ENCODE measurements at regions not wholly inside any gene's neighbourhood (a gene's known extent, or its start where the extent isn't known, plus 50 kb on each side); places are given as distances from the start of the nearest gene placed in this dataset.

- TF ChIP-seq TSHZ2 (CRISPR knock-in tag; IDR thresholded peaks at IDR 0.05) (no peak), ZC3H10 (CRISPR knock-in tag; IDR thresholded peaks at IDR 0.05) (no peak), BACH2 (CRISPR knock-in tag; IDR thresholded peaks at IDR 0.05; ENCODE audit: borderline replicate concordance) (no peak)
Observed at GRCh38 chr2:149789549-149789948, 202.0 kb upstream of the MMADHC start (continued).

GRCh38 chr2:149787206-149787605, 199.6 kb upstream of the MMADHC start:
- TF ChIP-seq OSR1 (CRISPR knock-in tag; IDR thresholded peaks at IDR 0.05) (no peak), ZC3H10 (CRISPR knock-in tag; IDR thresholded peaks at IDR 0.05) (no peak), RARB (CRISPR knock-in tag; IDR thresholded peaks at IDR 0.05) (no peak), PPARA (CRISPR knock-in tag; IDR thresholded peaks at IDR 0.05; ENCODE audit: borderline replicate concordance) (no peak), ZFP30 (CRISPR knock-in tag; IDR thresholded peaks at IDR 0.05) (no peak), ESRRG (CRISPR knock-in tag; IDR thresholded peaks at IDR 0.05) (no peak)
- no peak for ATAC-seq

- no peak for ATAC-seq
- TF ChIP-seq ZFP30 (CRISPR knock-in tag; IDR thresholded peaks at IDR 0.05) (no peak), PPARA (CRISPR knock-in tag; IDR thresholded peaks at IDR 0.05; ENCODE audit: borderline replicate concordance) (no peak), GLIS3 (CRISPR knock-in tag; IDR thresholded peaks at IDR 0.05) (no peak), BACH2 (CRISPR knock-in tag; IDR thresholded peaks at IDR 0.05; ENCODE audit: borderline replicate concordance) (no peak), ESRRG (CRISPR knock-in tag; IDR thresholded peaks at IDR 0.05) (no peak), CSRNP3 (CRISPR knock-in tag; IDR thresholded peaks at IDR 0.05) (no peak), SNAI2 (CRISPR knock-in tag; IDR thresholded peaks at IDR 0.05) (no peak), POU6F1 (CRISPR knock-in tag; IDR thresholded peaks at IDR 0.05; ENCODE audit: borderline replicate concordance, low read depth) (no peak), ARNTL (CRISPR knock-in tag; IDR thresholded peaks at IDR 0.05; ENCODE audit: borderline replicate concordance, low read depth) (no peak), CSDC2 (CRISPR knock-in tag; IDR thresholded peaks at IDR 0.05) (no peak), TCF4 (CRISPR knock-in tag; IDR thresholded peaks at IDR 0.05; ENCODE audit: borderline replicate concordance) (no peak), TOX (CRISPR knock-in tag; IDR thresholded peaks at IDR 0.05; ENCODE audit: borderline replicate concordance) (no peak), ZC3H10 (CRISPR knock-in tag; IDR thresholded peaks at IDR 0.05) (no peak), OSR1 (CRISPR knock-in tag; IDR thresholded peaks at IDR 0.05) (no peak), TSHZ2 (CRISPR knock-in tag; IDR thresholded peaks at IDR 0.05) (no peak)
Observed at GRCh38 chr2:149783284-149783683, 195.7 kb upstream of the MMADHC start.

- no peak for ATAC-seq
- TF ChIP-seq PPARA (CRISPR knock-in tag; IDR thresholded peaks at IDR 0.05; ENCODE audit: borderline replicate concordance) (no peak), BACH2 (CRISPR knock-in tag; IDR thresholded peaks at IDR 0.05; ENCODE audit: borderline replicate concordance) (no peak), POU6F1 (CRISPR knock-in tag; IDR thresholded peaks at IDR 0.05; ENCODE audit: borderline replicate concordance, low read depth) (no peak), ISL1 (CRISPR knock-in tag; IDR thresholded peaks at IDR 0.05) (no peak), ZNF565 (CRISPR knock-in tag; conservative IDR thresholded peaks at IDR 0.05; ENCODE audit: low read depth) (no peak), SNAI2 (CRISPR knock-in tag; IDR thresholded peaks at IDR 0.05) (no peak), TSHZ2 (CRISPR knock-in tag; IDR thresholded peaks at IDR 0.05) (no peak), CSDC2 (CRISPR knock-in tag; IDR thresholded peaks at IDR 0.05) (no peak), ZC3H10 (CRISPR knock-in tag; IDR thresholded peaks at IDR 0.05) (no peak), OSR1 (CRISPR knock-in tag; IDR thresholded peaks at IDR 0.05) (no peak), CSRNP3 (CRISPR knock-in tag; IDR thresholded peaks at IDR 0.05) (no peak), RARB (CRISPR knock-in tag; IDR thresholded peaks at IDR 0.05) (no peak)
Observed at GRCh38 chr2:149782572-149782971, 195.0 kb upstream of the MMADHC start.

All from SK-N-SH treated with all-trans-retinoic acid at 6 μM for 48 hours (cell line).